Gastrocnemius medialis (tissue), 4 donors: ENCODE measurements at regions not wholly inside any gene's neighbourhood (a gene's known extent, or its start where the extent isn't known, plus 50 kb on each side); places are given as distances from the start of the nearest gene placed in this dataset.

Experiments used
- ATAC-seq, 2 donors: fragments of 150-250 bp; one replicate each; pipeline ENCODE4 v1.9.1; 2016
- DNase-seq, 2 donors: peaks; one replicate each; pipeline ENCODE4 v3.0.0-alpha.2; 2019
- H3K27ac ChIP-seq, 4 donors: fragments of 200-600 bp; sonication (generic); 1 replicate in 1 of 4; 2 replicates in 3 of 4; pipeline ENCODE4 v1.5.1; 2016 to 2018; ENCODE audit warnings: mild to moderate bottlenecking in 2 of 4, moderate library complexity in 1 of 4
- H3K27me3 ChIP-seq, 3 donors: fragments of 200-600 bp; sonication (generic) in 2 of 3; 1 replicate in 1 of 3; 2 replicates in 2 of 3; pipeline versions ENCODE4 v1.5.1 to v1.6.0; 2016 to 2019; ENCODE audit warnings: mild to moderate bottlenecking in 1 of 3, moderate library complexity in 1 of 3
- H3K36me3 ChIP-seq, 2 donors: fragments of 200-600 bp; sonication (generic) in 1 of 2; one replicate each; pipeline ENCODE4 v1.5.1; 2017 to 2018
- H3K4me1 ChIP-seq, 2 donors: fragments of 200-600 bp; sonication (generic) in 1 of 2; one replicate each; pipeline ENCODE4 v1.5.1; 2016 to 2017; ENCODE audit warnings: mild to moderate bottlenecking in 2 of 2
- H3K4me3 ChIP-seq, 4 donors: fragments of 200-600 bp; sonication (generic) in 3 of 4; 1 replicate in 1 of 4; 2 replicates in 3 of 4; pipeline ENCODE4 v1.5.1; 2016 to 2019; ENCODE audit warnings: mild to moderate bottlenecking in 2 of 4
- H3K9me3 ChIP-seq, 3 donors: fragments of 200-600 bp; sonication (generic) in 2 of 3; 1 replicate in 1 of 3; 2 replicates in 2 of 3; pipeline ENCODE4 v1.5.1; 2016 to 2019
- CTCF ChIP-seq, 5 experiments: fragments of 450-650 bp in 3 of 5; fragments of 200-600 bp in 2 of 5; sonication (generic) in 2 of 5; IDR thresholded peaks in 4 of 5; conservative IDR thresholded peaks in 1 of 5; 1 replicate in 4 of 5; 2 replicates in 1 of 5; pipeline ENCODE4 v1.5.1; 2016 to 2019; ENCODE audit warnings: antibody characterized with exemption in 5 of 5, mild to moderate bottlenecking in 3 of 5, moderate library complexity in 3 of 5
- POLR2A ChIP-seq, 2 donors: fragments of 450-650 bp; IDR thresholded peaks; one replicate each; pipeline ENCODE4 v1.6.1; 2017; ENCODE audit warnings: antibody characterized with exemption in 2 of 2, mild to moderate bottlenecking in 2 of 2, moderate library complexity in 2 of 2
- in situ Hi-C, 4 donors: fragments of 200-750 bp; cut with MboI; loops; one replicate each; pipeline versions ENCODE4 v1.15.0 to v1.8.0; 2017; ENCODE audit warnings: low sequenced_read_pairs in 4 of 4
- intact Hi-C: fragments of 100-400 bp; cut with DNase I; formaldehyde crosslinking; loops from one replicate; pipeline ENCODE4 v1.15.1; 2023; ENCODE audit warnings: low total_unique reads

- TF ChIP-seq POLR2A (IDR thresholded peaks at IDR 0.05) (no peak), CTCF (IDR thresholded peaks at IDR 0.05 in 4 of 5, conservative IDR thresholded peaks at IDR 0.05 in 1 of 5) (no peak)
- no peak for ATAC-seq
- H3K9me3 ChIP-seq, result no peaks in the 10 kb centered on the region
- no peaks in the 10 kb centered on the region for H3K4me1 ChIP-seq
- no peak for DNase-seq
- H3K4me3 ChIP-seq, result no peak overlapping the region
- no peak overlapping the region for H3K27ac ChIP-seq
- no peaks in the 10 kb centered on the region for H3K27me3 ChIP-seq
- in situ Hi-C loops (loop anchor here in 1 of 4 donors (25.0 kb wide), 1 partner anchor 94 kb away; no protein-coding TSS in a partner anchor), intact Hi-C loops (loop anchor here (5.0 kb wide), 1 partner anchor 151 kb away; no protein-coding TSS in a partner anchor)
- H3K36me3 ChIP-seq, result no peaks in the 10 kb centered on the region
Measured at GRCh38 chr22:48556222-48556621, 1271.5 kb downstream of the BRD1 start.

- Histone ChIP-seq H3K27me3 (no peaks in the 10 kb centered on the region), H3K9me3 (no peaks in the 10 kb centered on the region), H3K36me3 (no peaks in the 10 kb centered on the region), H3K4me1 (no peaks in the 10 kb centered on the region), H3K4me3 (no peak overlapping the region), H3K27ac (no peak overlapping the region)
- in situ Hi-C loops (loop anchor here in 1 of 4 donors (25.0 kb wide), 1 partner anchor 93 kb away; no protein-coding TSS in a partner anchor), intact Hi-C loops (loop anchor here (5.0 kb wide), 1 partner anchor 152 kb away; no protein-coding TSS in a partner anchor)
- ATAC-seq (no peak), DNase-seq (no peak)
- no peak for TF ChIP-seq CTCF (IDR thresholded peaks at IDR 0.05 in 4 of 5, conservative IDR thresholded peaks at IDR 0.05 in 1 of 5)
- TF ChIP-seq POLR2A (IDR thresholded peaks at IDR 0.05), result no peak
Measured at GRCh38 chr22:48555606-48556005, 1272.1 kb downstream of the BRD1 start.

- intact Hi-C loops (loop anchor here (5.0 kb wide), 1 partner anchor 152 kb away; no protein-coding TSS in a partner anchor), in situ Hi-C loops (loop anchor here in 1 of 4 donors (25.0 kb wide), 1 partner anchor 93 kb away; no protein-coding TSS in a partner anchor)
- no peaks in the 10 kb centered on the region for H3K36me3 ChIP-seq
- no peaks in the 10 kb centered on the region for H3K9me3 ChIP-seq
- TF ChIP-seq POLR2A (IDR thresholded peaks at IDR 0.05), result no peak
- TF ChIP-seq CTCF (IDR thresholded peaks at IDR 0.05 in 4 of 5, conservative IDR thresholded peaks at IDR 0.05 in 1 of 5), result no peak
- ATAC-seq, result no peak
- no peak overlapping the region for H3K4me3 ChIP-seq
- no peak for DNase-seq
- no peak overlapping the region for H3K27ac ChIP-seq
- no peaks in the 10 kb centered on the region for H3K4me1 ChIP-seq
- no peaks in the 10 kb centered on the region for H3K27me3 ChIP-seq
Measured at GRCh38 chr22:48554893-48555572, 1272.6 kb downstream of the BRD1 start.

- no peak for DNase-seq
- no peak overlapping the region for H3K27ac ChIP-seq
- in situ Hi-C loops, result loop anchor here in 1 of 4 donors (25.0 kb wide), 1 partner anchor 92 kb away; no protein-coding TSS in a partner anchor
- ATAC-seq, result no peak
- H3K4me3 ChIP-seq, result no peak overlapping the region
- H3K9me3 ChIP-seq, result no peaks in the 10 kb centered on the region
- no peaks in the 10 kb centered on the region for H3K4me1 ChIP-seq
- no peaks in the 10 kb centered on the region for H3K27me3 ChIP-seq
- TF ChIP-seq CTCF (IDR thresholded peaks at IDR 0.05 in 4 of 5, conservative IDR thresholded peaks at IDR 0.05 in 1 of 5), result no peak
- no peak for TF ChIP-seq POLR2A (IDR thresholded peaks at IDR 0.05)
- no peaks in the 10 kb centered on the region for H3K36me3 ChIP-seq
- intact Hi-C loops, result no loop called here
Measured at GRCh38 chr22:48553694-48554308, 1273.9 kb downstream of the BRD1 start.
